Renal cortical epithelial cell (primary cell): ENCODE measurements at regions not wholly inside any gene's neighbourhood (a gene's known extent, or its start where the extent isn't known, plus 50 kb on each side); places are given as distances from the start of the nearest gene placed in this dataset.

Experiments
- DNase-seq: peaks from one replicate; pipeline ENCODE4 v3.0.0-alpha.2; 2011; ENCODE audit warnings: low read depth

- DNase-seq, result no peak
Measured at GRCh38 chr6:132936646-132937045, 122.3 kb downstream of the RPS12 start.

GRCh38 chr6:132937466-132937906 lies 123.1 kb downstream of the RPS12 start:
- DNase-seq, result peak; percentile 81

- DNase-seq, result no peak
Measured at GRCh38 chr6:132948889-132949288, 134.5 kb downstream of the RPS12 start.

GRCh38 chr6:132950566-132950965 lies 136.2 kb downstream of the RPS12 start:
- no peak for DNase-seq

GRCh38 chr6:132952031-132952867 lies 137.9 kb downstream of the RPS12 start:
- DNase-seq, result no peak

- DNase-seq, result no peak
Measured at GRCh38 chr6:132952986-132953385, 138.6 kb downstream of the RPS12 start.

- no peak for DNase-seq
Measured at GRCh38 chr6:132954222-132954621, 139.9 kb downstream of the RPS12 start.

GRCh38 chr6:132954936-132955335 lies 140.6 kb downstream of the RPS12 start:
- DNase-seq, result no peak

- no peak for DNase-seq
Measured at GRCh38 chr6:132959639-132960326, 145.4 kb downstream of the RPS12 start.

GRCh38 chr6:132960720-132961119 lies 146.4 kb downstream of the RPS12 start:
- peak; percentile 64 for DNase-seq

- peak; percentile 65 for DNase-seq
Measured at GRCh38 chr6:132961122-132961521, 146.8 kb downstream of the RPS12 start.

GRCh38 chr6:132961610-132962009 lies 147.2 kb downstream of the RPS12 start:
- no peak for DNase-seq

- DNase-seq, result peak; percentile 57
Measured at GRCh38 chr6:132962936-132963868, 148.8 kb downstream of the RPS12 start.

GRCh38 chr6:132964101-132964867 lies 149.9 kb downstream of the RPS12 start:
- DNase-seq, result peak; percentile 17

GRCh38 chr6:132964868-132965382 lies 150.6 kb downstream of the RPS12 start:
- DNase-seq, result no peak

- no peak for DNase-seq
Measured at GRCh38 chr6:132967871-132968270, 153.5 kb downstream of the RPS12 start.

GRCh38 chr6:132968419-132968950 lies 154.1 kb downstream of the RPS12 start:
- DNase-seq, result no peak

- DNase-seq, result no peak
Measured at GRCh38 chr6:132969196-132969595, 154.8 kb downstream of the RPS12 start.

- no peak for DNase-seq
Measured at GRCh38 chr6:132971676-132972075, 157.3 kb downstream of the RPS12 start.

GRCh38 chr6:132972254-132972653 lies 157.9 kb downstream of the RPS12 start:
- no peak for DNase-seq

- no peak for DNase-seq
Measured at GRCh38 chr6:132972971-132973370, 158.6 kb downstream of the RPS12 start.
